HT1080 (cell line): ENCODE measurements at regions not wholly inside any gene's neighbourhood (a gene's known extent, or its start where the extent isn't known, plus 50 kb on each side); places are given as distances from the start of the nearest gene placed in this dataset. TPM values are rescaled to one million over a fixed set of nuclear protein-coding genes. Genes with fewer than 3 reads are reported as not detected.

Source experiments
- small RNA-seq: library from RNA; depleted of rRNA; stranded (forward); fragments of <200 nt; gene quantifications from one replicate; pipeline ENCODE3, GENCODE V24; 2014

Small RNAs in the stretch of these regions (small RNA-seq; reads per million reads assigned to genes)
- gene AP000676.1 (not detected), gene RF00026 (not detected), gene RNU6-1135P (not detected)
